DMS153 treated with DMSO at 0.1 percent for 48 hours (cell line): ENCODE measurements at regions not wholly inside any gene's neighbourhood (a gene's known extent, or its start where the extent isn't known, plus 50 kb on each side); places are given as distances from the start of the nearest gene placed in this dataset.
A peak's percentile ranks its signal among the peaks of the same experiment; 100 is the strongest.

Experiments used
- DNase-seq: peaks from one replicate; lab custom pipeline; 2025; ENCODE audit not compliant: unreplicated experiment; lab: John Stamatoyannopoulos, UW

- DNase-seq = no peak
These were observed 275.9 kb downstream of the FAM43A start for GRCh38 chr3:194961571-194961970.

- no peak for DNase-seq
These were observed 276.4 kb downstream of the FAM43A start for GRCh38 chr3:194962056-194962455.

GRCh38 chr3:194964809-194965208 is 279.1 kb downstream of the FAM43A start:
- DNase-seq = no peak

- no peak for DNase-seq
These were observed 281.8 kb downstream of the FAM43A start for GRCh38 chr3:194967151-194968117.

- DNase-seq = no peak
These were observed 284.4 kb downstream of the FAM43A start for GRCh38 chr3:194970066-194970465.

GRCh38 chr3:194971009-194971408 is 285.3 kb downstream of the FAM43A start:
- DNase-seq = no peak

GRCh38 chr3:194971965-194972364 is 286.3 kb downstream of the FAM43A start:
- DNase-seq = no peak

- no peak for DNase-seq
These were observed 287.0 kb downstream of the FAM43A start for GRCh38 chr3:194972641-194973040.

GRCh38 chr3:194973366-194974000 is 287.8 kb downstream of the FAM43A start:
- DNase-seq = no peak

GRCh38 chr3:194974468-194975135 is 288.9 kb downstream of the FAM43A start:
- no peak for DNase-seq

- no peak for DNase-seq
These were observed 290.4 kb downstream of the FAM43A start for GRCh38 chr3:194976049-194976451.

GRCh38 chr3:194976874-194977273 is 291.2 kb downstream of the FAM43A start:
- no peak for DNase-seq

- no peak for DNase-seq
These were observed 291.7 kb downstream of the FAM43A start for GRCh38 chr3:194977356-194977755.

GRCh38 chr3:194979173-194979572 is 291.8 kb downstream of the XXYLT1 start:
- no peak for DNase-seq

GRCh38 chr3:194982472-194982871 is 288.5 kb downstream of the XXYLT1 start:
- no peak for DNase-seq

- DNase-seq = no peak
These were observed 287.8 kb downstream of the XXYLT1 start for GRCh38 chr3:194983121-194983520.

- DNase-seq = no peak
These were observed 287.3 kb downstream of the XXYLT1 start for GRCh38 chr3:194983620-194984019.

GRCh38 chr3:194984066-194984465 is 286.9 kb downstream of the XXYLT1 start:
- DNase-seq = no peak

- no peak for DNase-seq
These were observed 286.3 kb downstream of the XXYLT1 start for GRCh38 chr3:194984622-194985021.

- peak; percentile 75 for DNase-seq
These were observed 285.9 kb downstream of the XXYLT1 start for GRCh38 chr3:194985031-194985578.
